Karpas-422 (cell line): ENCODE measurements at regions not wholly inside any gene's neighbourhood (a gene's known extent, or its start where the extent isn't known, plus 50 kb on each side); places are given as distances from the start of the nearest gene placed in this dataset.
"Not testable (repeated sequence)": the region's sequence is repeated elsewhere in the genome, so short reads cannot be mapped to it uniquely, and the experiment has no call there.

ENCODE experiments used
- DNase-seq: peaks from one replicate; pipeline ENCODE4 v3.0.0-alpha.2; 2015
- H2AFZ ChIP-seq: fragments of 200-600 bp; sonication (generic); 2 replicates; pipeline ENCODE4 v1.6.1; 2014; ENCODE audit warnings: antibody characterized with exemption, low read length, mixed read lengths
- H3K27ac ChIP-seq: fragments of 200-600 bp; sonication (generic); 2 replicates; pipeline ENCODE4 v1.5.1; 2014; ENCODE audit warnings: mild to moderate bottlenecking, low read length, moderate library complexity
- H3K27me3 ChIP-seq: fragments of 200-600 bp; sonication (generic); 2 replicates; pipeline ENCODE4 v1.6.1; 2014; ENCODE audit warnings: low read length, mixed read lengths
- H3K36me3 ChIP-seq: fragments of 200-600 bp; sonication (generic); 2 replicates; pipeline ENCODE4 v1.6.1; 2014; ENCODE audit warnings: low read length, mixed read lengths; ENCODE audit not compliant: insufficient read depth
- H3K4me1 ChIP-seq: fragments of 200-600 bp; sonication (generic); 2 replicates; pipeline ENCODE4 v1.6.1; 2014; ENCODE audit warnings: mild to moderate bottlenecking, low read length, mixed read lengths
- H3K4me2 ChIP-seq: fragments of 200-600 bp; sonication (generic); 2 replicates; pipeline ENCODE4 v1.6.1; 2014; ENCODE audit warnings: low read length, low read depth, mild to moderate bottlenecking; ENCODE audit not compliant: poor library complexity, severe bottlenecking
- H3K4me3 ChIP-seq: fragments of 200-600 bp; sonication (generic); 2 replicates; pipeline ENCODE4 v1.5.1; 2014; ENCODE audit warnings: mild to moderate bottlenecking, antibody characterized with exemption, low read length, mixed read lengths
- H3K79me2 ChIP-seq: fragments of 200-600 bp; sonication (generic); 2 replicates; pipeline ENCODE4 v1.6.1; 2014; ENCODE audit warnings: mild to moderate bottlenecking, low read length, mixed read lengths
- H3K9ac ChIP-seq: fragments of 200-600 bp; sonication (generic); 2 replicates; pipeline ENCODE4 v1.6.0; 2014; ENCODE audit warnings: low read length
- H3K9me2 ChIP-seq: fragments of 200-600 bp; sonication (generic), shearing (Covaris generic); replicated peaks from 2 replicates; pipeline ENCODE4 v1.6.0; 2014; ENCODE audit warnings: mild to moderate bottlenecking, low read length, moderate library complexity; ENCODE audit not compliant: insufficient read depth
- H3K9me3 ChIP-seq: fragments of 300-700, 200-600 bp; sonication (generic); 2 replicates; pipeline ENCODE4 v1.6.1; 2014; ENCODE audit warnings: low read length, mixed read lengths
- H4K20me1 ChIP-seq: fragments of 200-600 bp; sonication (generic); 2 replicates; pipeline ENCODE4 v1.6.1; 2014; ENCODE audit warnings: mild to moderate bottlenecking, antibody characterized with exemption, low read length, low read depth; ENCODE audit not compliant: insufficient read depth

GRCh38 chr12:25615119-25615518, 62.0 kb upstream of the LMNTD1 start:
- Histone ChIP-seq H3K36me3 (no peaks in the 10 kb centered on the region), H3K9me2 (no peaks in the 10 kb centered on the region), H3K27ac (no peak overlapping the region), H3K79me2 (no peaks in the 10 kb centered on the region), H2AFZ (no peak overlapping the region), H3K9ac (no peak overlapping the region), H3K4me2 (no peak overlapping the region), H3K27me3 (no peaks in the 10 kb centered on the region), H3K9me3 (no peaks in the 10 kb centered on the region), H3K4me1 (no peaks in the 10 kb centered on the region), H4K20me1 (no peaks in the 10 kb centered on the region), H3K4me3 (no peak overlapping the region)
- no peak for DNase-seq

DNA sequence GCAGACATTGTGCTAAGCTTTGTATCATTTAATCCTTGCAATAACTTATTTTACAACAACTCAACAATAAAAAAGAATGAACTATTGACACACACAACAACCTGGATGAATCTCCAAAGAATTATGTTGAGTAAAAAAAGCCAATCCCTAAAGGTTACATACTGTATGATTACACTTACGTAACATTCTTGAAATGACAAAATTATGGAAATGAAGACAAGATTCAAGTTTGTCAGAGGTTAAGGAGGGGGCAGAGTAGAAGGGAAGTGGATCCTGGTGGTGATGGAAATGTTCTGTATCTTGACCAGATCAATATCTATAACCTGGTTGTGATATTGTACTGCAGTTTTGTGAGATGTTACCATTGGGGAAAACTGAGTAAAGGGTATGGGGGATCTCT, 63.2 kb upstream of the LMNTD1 start:
- DNase-seq, result no peak

GRCh38 chr12:25617991-25618390, 64.9 kb upstream of the LMNTD1 start:
- H3K27ac ChIP-seq, result no peak overlapping the region

More for the DNA sequence above, 63.2 kb upstream of the LMNTD1 start:
- Histone ChIP-seq H4K20me1 (no peaks in the 10 kb centered on the region), H2AFZ (no peak overlapping the region), H3K9me2 (no peaks in the 10 kb centered on the region), H3K27me3 (no peaks in the 10 kb centered on the region), H3K4me1 (no peaks in the 10 kb centered on the region), H3K27ac (no peak overlapping the region), H3K79me2 (no peaks in the 10 kb centered on the region), H3K9me3 (no peaks in the 10 kb centered on the region), H3K36me3 (no peaks in the 10 kb centered on the region), H3K9ac (no peak overlapping the region), H3K4me3 (no peak overlapping the region), H3K4me2 (no peak overlapping the region)

GRCh38 chr12:25623816-25624215, 70.7 kb upstream of the LMNTD1 start:
- no peaks in the 10 kb centered on the region for H3K79me2 ChIP-seq
- no peaks in the 10 kb centered on the region for H3K36me3 ChIP-seq
- no peaks in the 10 kb centered on the region for H4K20me1 ChIP-seq
- no peaks in the 10 kb centered on the region for H3K9me3 ChIP-seq
- no peak overlapping the region for H3K4me2 ChIP-seq
- H3K27ac ChIP-seq, result no peak overlapping the region
- H3K4me1 ChIP-seq, result no peaks in the 10 kb centered on the region
- no peaks in the 10 kb centered on the region for H3K27me3 ChIP-seq
- DNase-seq, result no peak
- H3K4me3 ChIP-seq, result no peak overlapping the region
- no peak overlapping the region for H2AFZ ChIP-seq
- no peak overlapping the region for H3K9ac ChIP-seq
- H3K9me2 ChIP-seq, result no peaks in the 10 kb centered on the region

More at GRCh38 chr12:25617991-25618390, 64.9 kb upstream of the LMNTD1 start:
- no peaks in the 10 kb centered on the region for H3K9me3 ChIP-seq
- no peaks in the 10 kb centered on the region for H3K36me3 ChIP-seq
- H3K4me2 ChIP-seq, result no peak overlapping the region
- H3K4me1 ChIP-seq, result no peaks in the 10 kb centered on the region
- no peaks in the 10 kb centered on the region for H3K79me2 ChIP-seq
- H3K9me2 ChIP-seq, result no peaks in the 10 kb centered on the region
- no peak overlapping the region for H3K9ac ChIP-seq
- no peak for DNase-seq
- H3K4me3 ChIP-seq, result no peak overlapping the region
- no peaks in the 10 kb centered on the region for H4K20me1 ChIP-seq
- no peaks in the 10 kb centered on the region for H3K27me3 ChIP-seq
- H2AFZ ChIP-seq, result no peak overlapping the region

DNA sequence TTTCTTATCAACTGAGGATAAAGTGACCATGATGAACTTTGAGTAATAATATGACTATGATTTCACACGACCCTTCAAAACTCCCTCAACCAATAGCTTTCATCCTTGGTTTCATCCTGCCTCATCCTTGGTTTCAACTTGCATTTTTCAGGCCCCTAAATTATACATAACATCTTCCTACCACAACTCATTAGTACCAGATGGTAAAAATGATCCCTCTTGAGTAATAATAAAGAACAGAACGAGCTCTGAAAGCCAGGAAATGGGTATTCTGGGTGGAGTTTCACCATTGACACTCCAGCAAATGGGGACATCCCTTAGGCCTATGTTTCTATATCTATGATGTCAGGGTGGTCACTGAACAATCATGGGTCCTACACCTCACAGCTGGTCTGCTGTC, 72.1 kb upstream of the LMNTD1 start:
- Histone ChIP-seq H3K4me1 (no peaks in the 10 kb centered on the region), H3K27me3 (no peaks in the 10 kb centered on the region), H3K36me3 (no peaks in the 10 kb centered on the region), H3K79me2 (no peaks in the 10 kb centered on the region), H3K9me3 (no peaks in the 10 kb centered on the region), H3K9me2 (no peaks in the 10 kb centered on the region), H3K4me3 (no peak overlapping the region), H3K27ac (no peak overlapping the region), H2AFZ (no peak overlapping the region), H4K20me1 (no peaks in the 10 kb centered on the region), H3K9ac (no peak overlapping the region), H3K4me2 (no peak overlapping the region)
- no peak for DNase-seq

GRCh38 chr12:25629341-25629740, 76.3 kb upstream of the LMNTD1 start:
- Histone ChIP-seq H3K36me3 (no peaks in the 10 kb centered on the region), H3K9me3 (no peaks in the 10 kb centered on the region), H3K9ac (no peak overlapping the region), H3K4me2 (no peak overlapping the region), H3K79me2 (no peaks in the 10 kb centered on the region), H4K20me1 (no peaks in the 10 kb centered on the region), H3K27me3 (no peaks in the 10 kb centered on the region), H3K9me2 (no peaks in the 10 kb centered on the region), H3K4me1 (no peaks in the 10 kb centered on the region), H2AFZ (no peak overlapping the region), H3K4me3 (no peak overlapping the region), H3K27ac (no peak overlapping the region)
- no peak for DNase-seq

- not testable (repeated sequence) for H2AFZ ChIP-seq, H3K79me2 ChIP-seq, H3K9me2 ChIP-seq, H3K4me1 ChIP-seq, H3K4me3 ChIP-seq, H3K9ac ChIP-seq, H4K20me1 ChIP-seq, H3K27me3 ChIP-seq, H3K36me3 ChIP-seq, H3K4me2 ChIP-seq, H3K9me3 ChIP-seq, H3K27ac ChIP-seq
- DNase-seq, result peak; percentile 43
Observed at GRCh38 chr12:25630735-25631515, 77.8 kb upstream of the LMNTD1 start.

DNA sequence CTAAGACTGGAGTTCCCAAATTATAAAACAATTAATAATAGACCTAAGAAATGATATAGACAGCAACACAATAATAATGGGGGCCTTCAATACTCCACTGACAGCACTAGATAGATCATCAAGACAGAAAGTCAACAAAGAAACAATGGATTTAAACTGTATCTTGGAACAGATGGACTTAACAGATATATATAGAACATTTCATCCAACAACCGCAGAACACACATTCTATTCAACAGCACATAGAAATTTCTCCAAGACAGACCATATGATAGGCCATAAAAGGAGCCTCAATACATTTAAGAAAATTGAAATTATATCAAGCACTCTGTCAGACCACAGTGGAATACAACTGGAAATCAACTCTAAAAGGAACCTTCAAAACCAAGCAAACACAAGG, 80.1 kb upstream of the LMNTD1 start:
- H3K4me3 ChIP-seq, H3K27me3 ChIP-seq, DNase-seq, H3K9me2 ChIP-seq, H3K4me2 ChIP-seq, H3K79me2 ChIP-seq, H2AFZ ChIP-seq, H3K9me3 ChIP-seq, H4K20me1 ChIP-seq, H3K9ac ChIP-seq, H3K36me3 ChIP-seq, H3K27ac ChIP-seq, H3K4me1 ChIP-seq: not testable (repeated sequence)
